GM12891 (cell line): ENCODE measurements at regions not wholly inside any gene's neighbourhood (a gene's known extent, or its start where the extent isn't known, plus 50 kb on each side); places are given as distances from the start of the nearest gene placed in this dataset.
"Not testable (repeated sequence)": the region's sequence is repeated elsewhere in the genome, so short reads cannot be mapped to it uniquely, and the experiment has no call there.

Experiments used
- DNase-seq: peaks from one replicate; pipeline ENCODE4 v3.0.0; 2011; ENCODE audit warnings: low spot score; ENCODE audit not compliant: insufficient read length
- FAIRE-seq: peaks from 2 replicates; lab custom pipeline; 2011; peaks lifted over from hg19 to GRCh38; lab: Jason Lieb, UNC
- PAX5 ChIP-seq: IDR thresholded peaks from 2 replicates; pipeline ENCODE4 v1.6.1; 2011; ENCODE audit warnings: low read length, moderate library complexity, mild to moderate bottlenecking; ENCODE audit not compliant: insufficient read depth, severe bottlenecking
- POLR2A ChIP-seq: IDR thresholded peaks from 2 replicates; pipeline ENCODE4 v1.6.1; 2011; ENCODE audit warnings: low read depth, low read length, control low read depth
- POLR2AphosphoS5 ChIP-seq: IDR thresholded peaks from 2 replicates; pipeline ENCODE4 v1.6.1; 2011; ENCODE audit warnings: low read depth, low read length, control low read depth
- POU2F2 ChIP-seq: IDR thresholded peaks from 2 replicates; pipeline ENCODE4 v1.6.1; 2011; ENCODE audit warnings: low read depth, mild to moderate bottlenecking, control low read depth, low read length, moderate library complexity
- SPI1 ChIP-seq: IDR thresholded peaks from 2 replicates; pipeline ENCODE4 v1.6.1; 2011; ENCODE audit warnings: low read depth, low read length, control low read depth
- TAF1 ChIP-seq: IDR thresholded peaks from 2 replicates; pipeline ENCODE4 v1.6.1; 2011; ENCODE audit warnings: low read depth, low read length, control low read depth

- DNase-seq (no peak), FAIRE-seq (no peak)
- no peak for TF ChIP-seq PAX5
- no peak for TF ChIP-seq POU2F2
- TF ChIP-seq TAF1, result no peak
- no peak for TF ChIP-seq POLR2A
- no peak for TF ChIP-seq SPI1
These were observed 297.1 kb upstream of the USP9Y start for GRCh38 chrY:12403916-12404315.

- no peak for TF ChIP-seq POU2F2
- no peak for TF ChIP-seq POLR2AphosphoS5
- no peak for TF ChIP-seq SPI1
- FAIRE-seq, result no peak
These were observed 292.8 kb upstream of the USP9Y start for GRCh38 chrY:12408236-12408635.

GRCh38 chrY:12410696-12411095 is 290.3 kb upstream of the USP9Y start:
- FAIRE-seq, result no peak
- TF ChIP-seq POLR2AphosphoS5, result no peak
- no peak for TF ChIP-seq POU2F2
- TF ChIP-seq PAX5, result no peak
- no peak for TF ChIP-seq POLR2A
- TF ChIP-seq TAF1, result no peak
- no peak for TF ChIP-seq SPI1
- DNase-seq, result no peak

More at GRCh38 chrY:12408236-12408635, 292.8 kb upstream of the USP9Y start:
- DNase-seq, result no peak

GRCh38 chrY:12421072-12421787 is 279.8 kb upstream of the USP9Y start:
- no peak for DNase-seq
- no peak for FAIRE-seq
- TF ChIP-seq POU2F2 (no peak), PAX5 (no peak), SPI1 (no peak), TAF1 (no peak), POLR2AphosphoS5 (no peak), POLR2A (no peak)

- DNase-seq, result no peak
- no peak for FAIRE-seq
- TF ChIP-seq POU2F2 (no peak), PAX5 (no peak), POLR2AphosphoS5 (no peak), POLR2A (no peak), SPI1 (no peak), TAF1 (no peak)
These were observed 279.3 kb upstream of the USP9Y start for GRCh38 chrY:12421788-12422124.

GRCh38 chrY:12422536-12422935 is 278.5 kb upstream of the USP9Y start:
- no peak for FAIRE-seq
- TF ChIP-seq POLR2A, result no peak
- no peak for TF ChIP-seq POLR2AphosphoS5

GRCh38 chrY:12423416-12424252 is 277.4 kb upstream of the USP9Y start:
- no peak for FAIRE-seq

More at GRCh38 chrY:12422536-12422935, 278.5 kb upstream of the USP9Y start:
- no peak for DNase-seq

GRCh38 chrY:12425506-12425905 is 275.5 kb upstream of the USP9Y start:
- FAIRE-seq (no peak), DNase-seq (no peak)
- TF ChIP-seq TAF1 (no peak), PAX5 (no peak), POU2F2 (no peak), SPI1 (no peak)

More at GRCh38 chrY:12423416-12424252, 277.4 kb upstream of the USP9Y start:
- no peak for TF ChIP-seq POLR2A
- TF ChIP-seq PAX5, result no peak
- no peak for DNase-seq

- DNase-seq, result no peak
- FAIRE-seq, result no peak
- TF ChIP-seq POLR2AphosphoS5, result no peak
- TF ChIP-seq PAX5, result no peak
- no peak for TF ChIP-seq POLR2A
- TF ChIP-seq TAF1, result no peak
- TF ChIP-seq POU2F2, result no peak
- no peak for TF ChIP-seq SPI1
These were observed 273.7 kb upstream of the USP9Y start for GRCh38 chrY:12427361-12427760.

GRCh38 chrY:12431546-12431945 is 269.5 kb upstream of the USP9Y start:
- DNase-seq, result no peak
- FAIRE-seq, result peak; percentile 9
- no peak for TF ChIP-seq POLR2A
- TF ChIP-seq PAX5, result no peak
- no peak for TF ChIP-seq POLR2AphosphoS5
- TF ChIP-seq TAF1, result no peak
- no peak for TF ChIP-seq SPI1
- no peak for TF ChIP-seq POU2F2

GRCh38 chrY:12438823-12439222 is 262.2 kb upstream of the USP9Y start:
- not testable (repeated sequence) for DNase-seq
- FAIRE-seq, result peak; percentile 76
